Astrocyte (in vitro differentiated cells and primary cell): ENCODE measurements at regions not wholly inside any gene's neighbourhood (a gene's known extent, or its start where the extent isn't known, plus 50 kb on each side); places are given as distances from the start of the nearest gene placed in this dataset.
"Not testable (repeated sequence)": the region's sequence is repeated elsewhere in the genome, so short reads cannot be mapped to it uniquely, and the experiment has no call there.

Experiments
- DNase-seq: peaks from one replicate; pipeline ENCODE4 v3.0.0-alpha.2; 2010; ENCODE audit warnings: low read depth
- FAIRE-seq: peaks from 2 replicates; lab custom pipeline; 2011; peaks lifted over from hg19 to GRCh38; lab: Jason Lieb, UNC
- H2AFZ ChIP-seq: 2 replicates; pipeline ENCODE4 v1.6.0; 2012; ENCODE audit warnings: low read depth, low read length, inconsistent platforms
- H3K27ac ChIP-seq: 2 replicates; pipeline ENCODE4 v1.5.1; 2011; ENCODE audit warnings: low read depth, low read length, inconsistent platforms
- H3K27me3 ChIP-seq: 2 replicates; pipeline ENCODE4 v1.6.0; 2011; ENCODE audit warnings: low read length, inconsistent platforms; ENCODE audit not compliant: insufficient read depth
- H3K36me3 ChIP-seq: 2 replicates; pipeline ENCODE4 v1.5.1; 2011; ENCODE audit warnings: low read length, inconsistent platforms; ENCODE audit not compliant: insufficient read depth
- H3K4me1 ChIP-seq: 2 replicates; pipeline ENCODE4 v1.5.1; 2011; ENCODE audit warnings: low read length, inconsistent platforms; ENCODE audit not compliant: insufficient read depth
- H3K4me2 ChIP-seq: 2 replicates; pipeline ENCODE4 v1.6.0; 2012; ENCODE audit warnings: low read length, inconsistent platforms
- H3K4me3 ChIP-seq: 2 replicates; pipeline ENCODE4 v1.5.1; 2011; ENCODE audit warnings: low read depth, mild to moderate bottlenecking, low read length, inconsistent platforms; ENCODE audit not compliant: insufficient read depth
- H3K79me2 ChIP-seq: 2 replicates; pipeline ENCODE4 v1.6.0; 2012; ENCODE audit warnings: mild to moderate bottlenecking, low read length, inconsistent platforms; ENCODE audit not compliant: insufficient read depth
- H3K9ac ChIP-seq: 2 replicates; pipeline ENCODE4 v1.6.0; 2012; ENCODE audit warnings: mild to moderate bottlenecking, low read length, inconsistent platforms
- H3K9me3 ChIP-seq: 2 replicates; pipeline ENCODE4 v1.5.1; 2012; ENCODE audit warnings: low read depth, mild to moderate bottlenecking, low read length, inconsistent platforms; ENCODE audit not compliant: insufficient read depth
- H4K20me1 ChIP-seq: 2 replicates; pipeline ENCODE4 v1.6.0; 2012; ENCODE audit warnings: low read length, inconsistent platforms; ENCODE audit not compliant: insufficient read depth
- H3K27ac Mint-ChIP-seq: one replicate; pipeline ENCODE4 v1.8.0; 2021; ENCODE audit warnings: mild to moderate bottlenecking, mixed read lengths; ENCODE audit not compliant: unreplicated experiment
- H3K27me3 Mint-ChIP-seq: one replicate; pipeline ENCODE4 v1.8.0; 2021; ENCODE audit warnings: low read depth, mixed read lengths; ENCODE audit not compliant: unreplicated experiment
- H3K36me3 Mint-ChIP-seq: one replicate; pipeline ENCODE4 v1.8.0; 2021; ENCODE audit warnings: low read depth, mixed read lengths; ENCODE audit not compliant: unreplicated experiment
- H3K4me1 Mint-ChIP-seq: one replicate; pipeline ENCODE4 v1.8.0; 2021; ENCODE audit warnings: low read depth, mixed read lengths; ENCODE audit not compliant: unreplicated experiment
- H3K4me3 Mint-ChIP-seq: one replicate; pipeline ENCODE4 v1.8.0; 2021; ENCODE audit warnings: mild to moderate bottlenecking, moderate library complexity, mixed read lengths; ENCODE audit not compliant: unreplicated experiment
- H3K9me3 Mint-ChIP-seq: one replicate; pipeline ENCODE4 v1.8.0; 2021; ENCODE audit warnings: mild to moderate bottlenecking, mixed read lengths; ENCODE audit not compliant: unreplicated experiment

DNA sequence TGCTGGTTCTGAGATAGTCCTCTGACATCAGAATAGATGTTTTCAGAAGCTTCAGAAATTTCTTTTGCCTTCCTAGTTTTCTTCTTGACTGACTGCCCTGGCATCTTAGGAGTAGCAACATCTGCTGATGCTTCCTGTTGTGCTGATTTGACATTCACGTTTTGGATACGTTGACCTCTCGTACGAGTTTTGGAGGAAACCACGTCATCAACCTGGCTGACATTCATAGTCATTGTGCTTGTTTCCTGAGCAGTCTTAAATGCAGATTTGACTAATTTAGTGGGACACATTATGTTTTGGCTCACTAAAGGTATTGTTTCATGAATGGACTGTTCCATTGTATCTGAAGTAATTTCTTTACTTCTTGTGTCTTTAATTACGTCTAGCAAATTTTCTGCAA lies 86.2 kb downstream of the TBR1 start:
- not testable (repeated sequence) for H3K4me1 ChIP-seq, DNase-seq, H3K9me3 Mint-ChIP-seq, H2AFZ ChIP-seq, FAIRE-seq, H3K27ac Mint-ChIP-seq, H3K36me3 Mint-ChIP-seq, H3K9ac ChIP-seq, H3K27ac ChIP-seq, H3K4me2 ChIP-seq, H3K4me1 Mint-ChIP-seq, H3K27me3 ChIP-seq, H3K27me3 Mint-ChIP-seq, H4K20me1 ChIP-seq, H3K4me3 ChIP-seq, H3K36me3 ChIP-seq, H3K9me3 ChIP-seq, H3K79me2 ChIP-seq, H3K4me3 Mint-ChIP-seq

DNA sequence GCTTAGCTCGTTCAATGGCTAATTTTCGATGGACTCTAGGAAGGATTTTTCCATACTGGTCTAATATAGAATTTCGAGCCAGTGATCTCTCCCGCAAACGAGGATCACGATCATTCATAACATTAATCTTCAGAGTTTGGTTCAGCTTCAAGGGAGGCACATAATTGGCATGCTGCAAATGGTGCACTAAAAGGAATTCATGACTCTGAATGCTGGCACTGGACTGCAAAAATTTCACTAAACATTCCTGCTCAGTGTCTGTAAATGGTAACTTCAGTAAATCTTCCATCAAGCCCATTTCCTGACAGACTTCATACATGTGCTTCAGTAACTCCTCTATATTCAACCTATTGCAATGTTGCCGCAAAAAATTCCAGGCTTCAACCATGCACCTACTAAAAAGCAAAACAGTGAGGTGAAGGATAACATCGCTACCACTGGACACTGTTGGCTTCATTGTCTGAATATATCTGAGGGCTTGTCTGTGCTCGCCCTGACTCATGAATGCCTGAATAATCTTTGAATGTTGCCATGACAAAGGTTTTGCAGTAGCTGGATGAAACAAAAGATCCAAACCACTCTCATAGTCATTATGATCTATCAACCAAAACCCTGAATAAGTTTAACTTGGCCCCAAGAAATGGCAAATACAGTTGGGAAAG lies 88.7 kb downstream of the TBR1 start:
- not testable (repeated sequence) for H2AFZ ChIP-seq, H3K36me3 ChIP-seq, H3K9me3 ChIP-seq, H4K20me1 ChIP-seq, H3K27ac ChIP-seq, DNase-seq, H3K4me1 Mint-ChIP-seq, H3K36me3 Mint-ChIP-seq, H3K79me2 ChIP-seq, H3K27me3 ChIP-seq, H3K4me3 ChIP-seq, H3K4me2 ChIP-seq, H3K27ac Mint-ChIP-seq, H3K4me3 Mint-ChIP-seq, H3K9ac ChIP-seq, H3K27me3 Mint-ChIP-seq, H3K4me1 ChIP-seq, H3K9me3 Mint-ChIP-seq
- FAIRE-seq = peak; percentile 5

DNA sequence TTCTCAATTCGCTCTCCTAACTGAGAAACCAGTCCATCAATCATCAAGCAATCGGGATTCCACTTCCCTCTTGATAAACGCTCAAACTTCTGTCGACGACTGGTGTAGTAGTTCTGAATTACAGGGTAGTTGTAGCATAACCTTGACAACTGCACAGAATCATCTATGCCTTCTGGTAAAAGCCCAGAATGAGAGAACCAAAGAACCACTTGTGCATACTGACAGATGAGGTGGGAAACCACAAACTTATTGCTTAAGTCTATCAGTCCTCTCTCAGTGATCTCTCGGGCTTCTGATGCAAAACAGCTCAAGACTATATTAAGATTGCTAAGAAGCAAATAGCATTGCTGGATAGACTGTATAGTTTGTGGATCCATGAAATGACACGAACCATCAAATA lies 89.4 kb downstream of the TBR1 start:
- H3K9me3 ChIP-seq, H3K36me3 ChIP-seq, H3K27ac ChIP-seq, H3K27me3 Mint-ChIP-seq, H3K4me1 ChIP-seq, H3K27ac Mint-ChIP-seq, H3K4me3 ChIP-seq, H3K4me3 Mint-ChIP-seq, H3K27me3 ChIP-seq, H3K9ac ChIP-seq, FAIRE-seq, H3K79me2 ChIP-seq, H3K4me2 ChIP-seq, DNase-seq, H3K36me3 Mint-ChIP-seq, H3K9me3 Mint-ChIP-seq, H2AFZ ChIP-seq, H3K4me1 Mint-ChIP-seq, H4K20me1 ChIP-seq: not testable (repeated sequence)

DNA sequence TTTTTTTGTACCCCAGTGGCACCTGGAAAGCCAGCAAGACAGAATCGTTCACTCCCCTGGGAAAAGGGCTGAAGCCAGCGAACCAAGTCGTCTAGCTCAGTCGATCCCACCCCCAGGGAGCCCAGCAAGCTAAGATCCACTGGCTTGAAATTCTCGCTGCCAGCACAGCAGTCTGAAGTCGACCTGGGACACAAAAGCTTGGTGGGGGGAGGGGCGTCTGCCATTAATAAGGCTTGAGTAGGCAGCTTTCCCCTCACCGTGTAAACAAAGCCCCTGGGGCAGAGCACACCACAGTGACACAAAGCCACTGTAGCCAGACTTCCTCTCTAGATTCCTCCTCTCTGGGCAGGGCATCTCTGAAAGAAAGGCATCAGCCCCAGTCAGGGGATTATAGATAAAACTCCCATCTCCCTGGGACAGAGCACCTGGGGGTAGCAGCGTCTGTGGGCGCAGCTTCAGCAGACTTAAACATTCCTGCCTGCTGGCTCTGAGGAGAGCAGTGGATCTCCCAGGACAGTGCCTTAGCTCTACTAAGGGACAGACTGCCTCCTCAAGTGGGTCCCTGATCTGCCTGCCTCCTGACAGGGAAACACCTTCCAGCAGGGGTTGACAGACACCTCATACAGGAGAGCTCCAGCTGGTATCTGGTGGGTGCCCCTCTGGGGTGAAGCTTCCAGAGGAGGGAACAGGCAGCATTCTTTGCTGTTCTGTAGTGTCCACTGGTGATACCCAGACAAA lies 97.4 kb downstream of the TBR1 start:
- not testable (repeated sequence) for H3K9ac ChIP-seq, H3K4me3 ChIP-seq, DNase-seq, H3K27me3 ChIP-seq, H3K9me3 ChIP-seq, H3K9me3 Mint-ChIP-seq, H3K4me3 Mint-ChIP-seq, H3K27me3 Mint-ChIP-seq, H2AFZ ChIP-seq, H4K20me1 ChIP-seq, H3K36me3 Mint-ChIP-seq, H3K27ac ChIP-seq, H3K27ac Mint-ChIP-seq, H3K4me2 ChIP-seq, FAIRE-seq, H3K4me1 Mint-ChIP-seq, H3K4me1 ChIP-seq, H3K36me3 ChIP-seq, H3K79me2 ChIP-seq
